GM18499 (cell line): ENCODE measurements at regions not wholly inside any gene's neighbourhood (a gene's known extent, or its start where the extent isn't known, plus 50 kb on each side); places are given as distances from the start of the nearest gene placed in this dataset.
"Not testable (repeated sequence)": the region's sequence is repeated elsewhere in the genome, so short reads cannot be mapped to it uniquely, and the experiment has no call there.

Experiments
- ATAC-seq: cut with Tn5 transposase; IDR thresholded peaks from one replicate; pipeline ENCODE4 v1.9.1; 2021; ENCODE audit warnings: moderate number of reproducible peaks; ENCODE audit not compliant: insufficient read depth, unreplicated experiment

DNA sequence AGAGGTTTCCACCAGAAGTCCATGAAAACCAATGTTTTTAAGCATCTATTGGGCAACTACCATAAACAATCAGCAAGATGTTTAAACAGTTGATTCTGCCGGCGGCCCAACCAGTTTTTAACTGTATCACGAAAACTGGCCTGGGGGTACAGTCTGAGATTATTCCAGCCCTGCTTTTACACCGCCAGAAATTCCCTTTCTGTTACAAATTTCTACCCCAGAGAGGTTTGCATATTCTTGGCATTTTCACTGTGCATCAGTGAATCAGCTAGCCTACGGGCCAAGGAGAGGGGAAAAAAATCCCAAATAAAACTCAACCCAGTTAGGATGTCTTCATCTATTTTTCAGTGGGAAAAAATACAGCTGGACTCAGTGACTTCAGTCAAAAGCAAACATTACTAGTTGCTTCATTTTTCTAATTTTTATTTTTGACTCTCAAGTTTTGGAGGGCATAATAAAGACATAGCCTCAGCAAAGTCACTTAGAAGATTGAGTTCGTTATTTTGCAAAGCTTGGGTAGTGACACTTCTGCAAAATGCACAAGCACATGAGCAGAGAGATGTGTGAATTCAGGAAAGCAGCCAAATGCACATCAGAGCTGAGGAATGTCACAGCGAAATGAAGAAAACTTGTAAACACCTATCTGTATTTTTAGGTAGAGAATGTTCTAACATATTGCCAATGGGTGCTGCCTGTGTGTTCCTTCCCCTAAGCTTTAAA is 167.8 kb upstream of the GK2 start:
- no peak for ATAC-seq

DNA sequence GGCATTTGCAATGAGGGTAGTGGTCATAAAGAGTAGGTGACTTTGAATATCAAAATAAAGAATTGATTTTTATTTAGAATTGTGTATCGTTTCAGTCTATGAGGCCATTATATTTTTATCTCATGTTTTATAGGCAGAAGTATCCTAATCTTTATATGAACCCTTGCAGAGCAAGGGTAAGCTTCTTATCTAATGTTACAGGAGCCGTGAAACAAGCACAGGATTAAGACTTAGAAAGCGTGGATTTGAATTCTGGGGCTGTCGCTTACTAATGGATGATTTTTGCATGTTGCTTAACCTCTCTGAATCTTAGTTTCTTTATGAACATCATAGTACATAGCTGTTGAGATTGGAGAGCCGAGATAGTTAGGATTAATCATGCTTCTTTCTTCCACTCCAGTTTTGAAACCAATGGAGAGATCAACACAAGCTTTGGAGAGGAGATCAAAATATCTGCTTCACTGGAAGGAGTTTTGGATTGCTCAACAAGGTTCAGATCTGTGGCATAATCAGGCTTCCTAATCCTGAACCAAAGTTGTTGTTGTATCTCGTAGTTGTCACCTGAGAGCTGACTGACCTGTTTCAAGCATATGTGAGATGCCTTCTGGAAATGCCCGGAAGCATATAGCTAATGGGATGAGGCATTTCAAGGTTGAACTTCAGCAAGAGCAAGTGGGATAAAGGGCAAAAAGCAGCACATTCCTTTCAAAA is 166.9 kb upstream of the GK2 start:
- ATAC-seq: no peak

DNA sequence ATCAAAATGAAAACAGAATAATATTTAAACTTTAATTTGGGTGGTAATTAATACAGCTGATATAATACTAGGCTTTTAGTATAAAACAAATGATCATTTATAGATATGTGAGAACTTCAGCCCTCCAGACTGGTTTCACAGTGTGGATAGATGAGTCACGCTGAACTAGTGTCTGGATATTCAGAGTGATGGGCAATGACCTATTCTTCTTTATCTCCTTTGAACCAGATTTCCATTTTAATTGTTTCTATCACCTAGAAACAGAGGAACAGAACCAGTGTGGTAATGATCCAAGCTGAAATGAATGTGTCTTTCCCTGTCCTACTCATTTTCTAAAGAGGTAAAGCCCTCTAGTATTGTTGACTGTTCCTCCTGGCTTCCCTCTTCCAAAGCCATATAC is 155.2 kb upstream of the GK2 start:
- no peak for ATAC-seq

DNA sequence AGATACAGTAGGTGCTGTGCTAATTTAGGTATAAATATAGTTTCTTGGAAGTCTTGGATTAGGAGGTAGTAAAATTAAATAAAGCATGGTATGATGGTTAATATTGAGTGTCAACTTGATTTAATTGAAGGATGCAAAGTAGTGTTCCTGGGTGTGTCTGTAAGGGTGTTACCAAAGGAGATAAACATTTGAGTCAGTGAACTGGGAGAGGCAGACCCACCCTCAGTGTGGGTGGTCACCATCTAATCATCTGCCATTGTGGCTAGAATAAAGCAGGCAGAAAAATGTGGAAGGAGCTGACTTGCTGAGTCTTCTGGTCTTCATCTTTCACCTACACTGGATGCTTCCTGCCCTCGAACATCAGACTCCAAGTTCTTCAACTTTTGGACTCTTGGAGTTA is 153.7 kb upstream of the GK2 start:
- ATAC-seq: no peak

DNA sequence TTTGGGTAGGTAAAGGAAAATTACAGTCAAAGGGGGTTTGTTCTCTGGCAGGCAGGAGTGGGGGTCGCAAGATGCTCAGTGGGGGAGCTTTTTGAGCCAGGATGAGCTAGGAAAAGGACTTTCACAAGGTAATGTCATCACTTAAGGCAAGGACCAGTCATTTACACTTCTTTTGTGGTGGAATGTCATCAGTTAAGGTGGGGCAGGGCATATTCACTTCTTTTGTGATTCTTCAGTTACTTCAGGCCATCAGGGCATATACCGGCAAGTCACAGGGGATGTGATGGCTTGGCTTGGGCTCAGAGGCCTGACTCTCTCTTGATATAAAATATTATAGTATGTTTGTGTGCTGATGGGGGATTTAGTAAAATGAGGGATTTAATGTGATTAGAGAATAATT is 151.4 kb upstream of the GK2 start:
- ATAC-seq: not testable (repeated sequence)

DNA sequence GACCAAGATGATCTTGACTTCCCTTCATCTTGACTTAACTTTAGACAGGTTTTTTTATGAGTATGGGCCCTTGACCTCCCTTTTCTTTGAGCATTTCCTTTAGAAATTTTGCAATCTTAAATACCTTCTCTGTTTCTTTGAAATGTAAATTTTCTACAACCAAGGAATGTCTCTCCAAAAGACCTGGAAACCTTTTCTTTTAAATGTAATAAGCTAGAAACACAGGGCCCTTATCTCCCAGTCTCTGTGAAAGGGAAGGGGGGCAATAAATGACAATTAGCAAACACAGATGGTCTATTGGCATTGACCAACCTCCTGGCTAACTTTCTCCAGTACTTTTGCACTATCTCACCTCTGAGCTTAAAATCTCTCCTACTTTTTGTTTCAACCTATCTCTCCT is 144.3 kb upstream of the GK2 start:
- no peak for ATAC-seq

DNA sequence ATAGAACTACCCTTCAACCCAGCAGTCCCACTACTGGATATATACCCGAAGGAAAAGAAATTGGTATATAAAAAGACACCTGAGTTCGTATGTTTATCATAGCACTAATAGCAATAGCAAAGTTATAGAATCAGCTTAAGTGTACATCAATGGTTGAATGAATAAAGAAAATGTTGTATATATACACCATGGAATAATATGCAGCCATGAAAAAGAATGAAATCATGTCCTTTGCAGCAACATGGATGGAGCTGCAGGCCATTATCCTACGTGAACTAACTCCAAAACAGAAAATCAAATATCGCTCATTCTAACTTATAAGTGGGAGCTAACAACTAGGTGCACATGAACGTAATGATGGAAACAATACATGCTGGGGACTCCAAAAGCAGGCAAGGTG is 143.5 kb upstream of the GK2 start:
- ATAC-seq: no peak

DNA sequence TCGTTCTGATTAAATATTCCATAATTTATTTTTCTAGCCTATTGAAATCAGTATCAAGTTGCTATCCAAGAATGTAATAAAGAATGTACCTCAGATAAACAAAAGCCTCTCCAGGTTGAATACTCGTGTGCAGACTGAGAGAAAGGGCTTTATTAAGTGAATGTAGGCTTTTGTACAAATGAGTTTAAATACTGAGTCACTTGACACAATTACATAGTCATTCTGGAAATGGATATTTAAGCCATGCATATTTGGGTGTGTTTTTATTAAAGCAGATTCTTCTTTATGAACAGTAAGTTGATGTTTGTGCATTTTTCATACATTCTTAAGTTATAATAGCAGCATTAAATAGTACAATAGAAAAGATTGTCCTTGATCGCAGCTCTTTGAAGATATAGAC is 139.8 kb upstream of the GK2 start:
- ATAC-seq: no peak

DNA sequence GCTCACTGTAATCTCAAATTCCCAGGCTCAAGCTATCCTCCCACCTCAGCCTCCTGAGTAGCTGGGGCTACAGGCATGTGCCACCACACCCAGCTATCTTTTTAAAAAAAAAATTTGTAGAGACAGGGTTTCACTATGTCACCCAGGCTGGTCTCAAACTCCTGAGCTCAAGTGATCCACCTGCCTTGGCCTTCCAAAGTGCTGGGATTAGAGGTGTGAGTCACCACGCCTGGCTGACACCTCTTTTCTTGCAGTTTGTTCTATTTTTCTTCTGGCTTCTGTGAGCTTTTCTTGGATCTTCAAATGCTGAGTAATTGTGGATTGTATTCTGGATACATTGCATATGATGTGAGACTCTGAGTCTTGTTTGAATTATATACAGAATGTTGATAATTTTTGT is 137.3 kb upstream of the GK2 start:
- ATAC-seq: not testable (repeated sequence)

DNA sequence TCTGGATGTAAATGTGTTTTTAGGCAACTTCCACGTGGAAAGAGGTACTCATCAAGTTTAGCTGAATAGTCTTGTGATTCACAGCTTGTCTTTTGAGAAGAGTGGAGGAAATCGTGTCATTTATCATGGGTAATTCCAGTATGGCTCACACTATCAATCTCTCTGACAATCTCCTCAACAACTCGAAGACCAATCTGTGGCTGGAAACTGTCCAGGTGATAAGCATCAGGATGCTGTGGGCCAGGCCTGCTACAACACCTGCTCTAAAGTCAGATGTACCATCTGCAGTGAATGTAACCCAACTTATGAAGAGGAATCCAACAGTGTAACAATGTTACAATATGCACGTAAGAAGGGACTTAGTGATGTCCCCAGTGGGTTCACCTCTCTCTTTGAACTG is 132.1 kb upstream of the GK2 start:
- no peak for ATAC-seq

DNA sequence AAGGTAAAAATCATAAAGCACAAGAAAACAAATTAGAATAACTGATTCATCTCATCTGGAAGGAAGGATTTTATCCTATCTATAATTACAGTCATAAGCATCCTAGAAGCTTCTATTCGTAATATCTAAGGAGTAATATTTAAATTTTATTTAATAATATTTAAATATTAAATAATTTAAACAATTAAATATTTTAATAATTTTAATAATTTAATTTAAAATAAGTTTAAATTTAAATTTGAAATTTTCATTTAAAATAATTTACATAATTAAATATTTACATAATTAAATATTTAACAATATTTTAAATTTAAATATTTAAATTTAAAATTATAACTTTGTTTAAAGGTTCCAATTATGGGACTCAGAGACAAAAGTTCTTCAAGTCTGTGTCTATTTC is 127.5 kb upstream of the GK2 start:
- no peak for ATAC-seq

DNA sequence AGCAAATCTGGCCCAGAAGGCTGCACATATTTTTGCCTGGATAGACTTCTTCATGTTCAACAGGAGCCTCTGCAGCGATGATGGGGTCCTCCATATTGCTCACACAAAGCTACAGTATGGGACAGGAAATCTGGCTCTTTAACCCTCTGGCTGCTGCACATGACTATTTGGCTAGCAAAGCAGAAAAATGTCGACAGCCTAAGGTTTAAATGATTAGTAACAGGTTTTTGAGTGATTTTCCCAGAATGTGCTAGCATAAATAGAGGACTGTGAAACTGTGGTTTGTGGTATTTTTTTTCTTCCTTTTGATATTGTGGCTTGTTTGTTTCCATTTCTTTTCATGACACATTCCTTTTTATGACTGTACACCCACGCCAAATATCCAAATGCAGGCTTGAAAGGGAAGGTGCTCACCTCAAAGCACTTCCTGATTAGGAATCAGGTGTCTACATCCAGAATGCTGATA is 120.2 kb upstream of the GK2 start:
- ATAC-seq: no peak

DNA sequence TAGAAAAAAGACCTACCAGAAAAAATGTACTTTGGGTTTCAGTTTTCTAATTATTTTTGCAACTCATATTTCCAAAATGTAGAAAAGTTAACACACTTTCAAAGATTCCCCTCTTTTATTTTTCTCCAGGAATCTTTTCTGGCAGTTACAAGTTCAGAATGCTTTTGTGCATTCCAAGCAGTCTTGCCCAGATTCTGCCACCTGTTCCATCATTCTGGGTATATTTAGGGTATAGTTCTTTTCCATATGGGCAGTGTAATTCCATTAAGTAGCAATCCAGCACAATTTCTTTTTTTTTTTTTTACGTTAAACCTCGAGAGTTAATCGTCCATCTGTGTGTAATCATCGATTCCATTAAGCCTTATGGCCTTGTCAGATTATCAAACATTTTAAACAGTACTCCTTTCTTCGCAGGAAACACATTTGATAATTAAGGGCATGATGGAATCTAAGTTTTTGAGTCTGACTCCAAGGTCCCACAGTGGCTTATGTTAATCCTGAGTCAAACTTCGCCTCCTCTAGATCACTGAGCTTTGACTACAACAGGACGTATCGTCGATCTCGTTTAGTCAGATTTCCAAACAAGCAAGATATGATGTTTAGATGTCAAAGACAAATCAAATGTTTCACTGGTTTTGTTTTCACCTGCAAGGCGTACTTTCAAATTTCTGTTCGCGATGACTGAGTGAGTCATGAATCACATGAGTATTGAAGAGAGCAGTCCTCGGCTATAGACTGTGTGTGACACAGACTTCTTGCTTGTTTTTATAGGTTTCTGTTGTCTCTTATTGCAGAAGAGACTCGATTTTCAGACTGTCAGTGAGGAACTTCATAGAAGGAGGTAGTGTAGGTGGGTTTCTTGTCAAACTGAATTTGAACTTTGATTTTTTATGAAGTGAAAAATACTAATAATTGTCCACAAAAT is 118.9 kb upstream of the GK2 start:
- ATAC-seq: no peak

DNA sequence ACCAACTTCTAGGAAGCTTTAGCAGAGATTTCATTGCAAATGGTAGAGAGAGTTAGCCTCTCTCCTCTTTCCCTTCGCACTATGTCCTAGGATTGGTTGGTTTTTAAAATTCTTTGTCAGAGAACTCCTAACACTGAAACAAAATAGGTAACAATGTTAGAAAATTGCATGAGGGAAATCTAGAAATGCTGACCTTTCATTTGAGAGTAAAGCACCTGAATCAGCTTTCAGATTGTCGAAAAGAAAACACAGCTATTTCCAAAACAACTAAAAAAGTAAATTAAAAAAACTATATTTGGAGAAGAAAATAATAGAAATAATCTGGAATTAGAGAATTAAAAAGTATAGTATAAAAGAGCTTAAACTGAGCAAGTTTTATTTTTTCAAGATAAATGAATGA is 108.1 kb upstream of the GK2 start:
- ATAC-seq: no peak

DNA sequence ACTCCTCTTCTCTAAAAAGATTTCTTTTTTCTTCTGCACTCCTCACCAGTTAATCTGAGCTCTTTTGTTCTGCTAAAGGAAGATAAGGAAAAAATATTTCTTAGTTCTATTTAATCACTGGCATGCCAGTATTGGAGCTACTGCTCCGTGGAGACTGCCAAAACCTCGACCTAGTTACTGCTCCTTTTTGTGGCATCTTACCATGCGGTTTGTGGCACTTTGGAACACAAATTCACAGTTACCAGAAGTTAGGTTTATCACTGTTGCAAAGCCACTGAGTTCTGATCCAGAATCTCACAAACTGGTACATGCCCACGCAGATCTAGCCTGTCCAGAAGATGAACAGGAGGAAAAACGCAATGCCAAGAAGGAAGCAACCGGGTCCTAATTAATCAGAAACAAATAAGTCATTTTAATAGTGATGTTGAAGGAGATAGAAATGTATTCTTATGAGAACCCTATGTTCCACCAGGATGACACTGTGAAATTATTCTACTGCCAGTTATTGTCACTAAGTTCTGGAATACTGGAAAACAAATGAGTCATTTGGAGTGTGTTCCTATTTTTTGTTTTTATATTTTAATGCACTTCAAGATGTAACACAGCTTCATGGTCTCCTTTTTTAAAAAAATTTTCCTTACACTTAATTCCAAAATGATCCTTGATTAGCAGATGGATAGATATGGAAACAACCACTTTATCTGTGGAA is 106.7 kb upstream of the GK2 start:
- ATAC-seq: no peak

DNA sequence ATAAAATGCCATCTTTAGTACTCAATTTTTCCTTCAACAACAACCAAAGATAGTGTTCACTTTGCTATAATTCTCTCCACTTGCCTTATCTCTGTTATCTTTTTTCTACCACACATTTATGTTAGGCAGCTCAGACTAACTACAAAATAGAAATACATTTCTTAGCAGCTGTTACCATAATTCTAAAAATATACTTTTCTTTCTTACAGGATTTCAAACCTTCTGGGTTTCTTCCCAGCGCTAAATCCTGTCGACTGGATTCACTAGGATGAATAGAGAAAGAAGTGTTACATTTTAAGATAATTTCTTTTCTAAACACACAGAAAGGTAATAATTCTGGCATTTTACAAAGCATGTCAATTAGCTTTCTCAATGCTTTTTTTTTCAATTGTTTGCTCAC is 105.5 kb upstream of the GK2 start:
- ATAC-seq: no peak

DNA sequence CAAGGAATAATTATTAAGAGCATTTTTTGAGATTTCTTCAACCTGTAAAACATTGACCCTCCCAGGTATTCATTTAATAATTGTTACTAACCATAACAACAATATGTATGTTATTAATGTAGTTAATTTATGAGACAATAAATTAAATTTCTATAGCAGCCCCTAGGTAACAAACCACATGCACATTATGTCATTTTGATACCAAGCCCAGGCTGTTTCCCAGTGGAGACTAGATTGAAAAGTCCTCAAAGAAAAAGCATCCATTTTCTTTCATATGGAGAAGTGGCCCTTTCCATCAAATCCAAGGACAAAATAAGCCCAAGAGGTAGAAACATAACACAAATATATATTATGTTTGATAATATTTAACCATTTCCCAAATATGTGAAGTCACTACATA is 104.3 kb upstream of the GK2 start:
- no peak for ATAC-seq

DNA sequence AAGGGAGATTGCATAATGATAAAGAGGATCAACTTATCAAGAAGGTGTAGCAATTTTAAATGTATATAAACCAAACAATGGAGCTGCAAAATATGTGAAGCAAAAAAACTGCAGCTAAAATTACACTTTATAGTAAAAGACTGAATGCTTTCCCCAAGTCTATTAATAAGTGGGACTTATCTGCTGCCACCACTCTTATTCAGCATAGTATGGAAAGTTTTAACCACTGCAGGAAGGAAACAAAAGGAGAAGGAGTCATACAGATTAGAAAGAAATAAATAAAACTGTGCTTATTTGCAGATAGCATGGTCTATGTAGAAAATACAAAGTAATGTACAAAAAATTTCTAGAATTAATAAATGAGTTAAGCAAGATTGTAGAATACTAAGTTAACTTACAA is 94.1 kb upstream of the GK2 start:
- no peak for ATAC-seq

DNA sequence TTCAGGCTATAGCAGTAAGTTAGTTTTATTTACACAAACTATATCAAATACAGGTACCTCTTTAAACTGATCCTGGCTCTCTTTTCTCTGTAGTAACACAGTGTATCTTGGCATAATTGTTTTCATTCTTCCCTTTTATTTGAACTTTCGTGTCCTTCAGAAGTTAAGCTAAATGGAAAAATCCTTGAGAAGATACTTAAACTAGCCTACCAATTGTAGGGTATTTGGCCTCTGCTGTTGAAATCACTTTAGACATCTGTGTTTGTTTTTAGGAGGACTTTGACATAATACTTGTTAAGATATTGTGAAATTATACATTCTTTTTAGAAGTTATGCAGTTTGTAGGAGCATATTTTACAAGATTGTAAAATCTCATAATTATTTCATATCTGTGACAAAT is 90.3 kb upstream of the GK2 start:
- ATAC-seq: no peak

DNA sequence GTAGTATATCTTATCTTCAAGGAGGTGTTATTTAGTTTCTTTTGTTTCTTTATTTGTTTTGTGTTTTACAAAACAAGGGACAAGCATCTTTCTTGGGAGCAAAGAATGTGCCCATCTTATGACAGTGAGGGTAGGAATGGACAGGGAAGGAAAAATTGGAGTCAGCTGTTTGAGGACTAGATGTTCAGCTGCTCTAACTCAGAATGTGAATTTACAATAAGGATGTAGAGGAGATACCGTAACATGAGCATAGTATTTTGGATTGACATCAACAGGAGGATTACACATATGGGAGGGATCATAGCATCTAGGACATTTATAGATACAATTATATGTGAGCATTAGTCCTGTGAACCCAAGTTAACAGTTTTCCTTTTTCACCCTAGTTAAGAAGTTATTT is 89.0 kb upstream of the GK2 start:
- ATAC-seq: no peak
